ENCODE measurements at regions not wholly inside any gene's neighbourhood (a gene's known extent, or its start where the extent isn't known, plus 50 kb on each side); places are given as distances from the start of the nearest gene placed in this dataset.

DNA sequence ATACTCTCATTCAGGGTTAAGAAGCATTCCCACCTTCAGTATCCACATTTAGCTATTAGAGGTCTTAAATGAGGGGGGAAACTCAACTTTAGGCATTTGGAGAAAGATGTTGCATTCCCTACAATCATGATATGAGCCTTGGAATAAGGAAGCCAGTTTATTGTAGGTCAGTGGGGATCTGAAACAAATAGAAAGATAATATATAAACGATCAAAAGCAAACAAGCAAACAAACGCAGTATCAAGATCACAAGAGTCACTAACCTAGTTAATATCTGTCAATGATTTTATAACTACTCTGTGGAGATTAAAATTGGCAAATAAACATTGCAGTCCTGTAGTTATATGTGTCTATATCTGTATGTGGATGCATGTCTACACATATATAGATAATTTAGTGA, 152.4 kb upstream of the LRATD1 start:
- Histone ChIP-seq H3K79me2 (ENCODE audit: insufficient read depth, low read length) (no peaks in the 10 kb centered on the region), H3K9ac (ENCODE audit: insufficient read depth, low read depth, low read length) (no peak overlapping the region), H2AFZ (ENCODE audit: low read length) (no peak overlapping the region), H4K20me1 (ENCODE audit: insufficient read depth, low read length) (no peaks in the 10 kb centered on the region), H3K36me3 (replicated peaks in 1 of 2; ENCODE audit: control insufficient read depth in 1 of 2, insufficient read depth in 2 of 2, low read length in 2 of 2) (no peaks in the 10 kb centered on the region), H3K4me1 (ENCODE audit: insufficient read depth, low read length) (no peaks in the 10 kb centered on the region), H3K9me3 (ENCODE audit: low read length) (peaks cover 96% of the 10 kb centered on the region), H3K4me2 (ENCODE audit: low read depth, low read length) (no peak overlapping the region), H3K27ac (ENCODE audit: extremely low read length, insufficient read depth, low read length) (no peak overlapping the region), H3K27me3 (ENCODE audit: control insufficient read depth in 1 of 2, insufficient read depth in 2 of 2, low read length in 2 of 2) (no peaks in the 10 kb centered on the region), H3K4me3 (replicated peaks in 1 of 3; ENCODE audit: insufficient read depth in 1 of 3, low read depth in 2 of 3, low read length in 3 of 3) (no peak overlapping the region)
- in situ Hi-C loops (cut with HindIII; ENCODE audit: extremely low pct_ligation_motif_present, low pct_unique_long_range_greater_than_20kb) = no loop called here
- intact Hi-C loops (cut with micrococcal nuclease; ENCODE audit: unreplicated experiment) = no loop called here
- POLR2A ChIA-PET = no interaction called here
- under 1% methylated on average over 2 of the region's 2 CpGs for WGBS (ENCODE audit: low lambda C conversion rate)
- DNase-seq (ENCODE audit: low spot score) = no peak
- CTCF ChIA-PET (ENCODE audit: low intra/inter-chr PET ratio, low total read pairs) = no interaction called here
- no peak for ATAC-seq
- BruUV-seq (replicated peaks) = no TSS peak
- no peak for TF ChIP-seq GPN1 (CRISPR knock-in tag; IDR thresholded peaks at IDR 0.05; ENCODE audit: borderline replicate concordance)
- no peak for TF ChIP-seq ZNF768 (CRISPR knock-in tag; IDR thresholded peaks at IDR 0.05)
- no peak for TF ChIP-seq EED (CRISPR knock-in tag; IDR thresholded peaks at IDR 0.05)
- TF ChIP-seq ZNF430 (CRISPR knock-in tag; IDR thresholded peaks at IDR 0.05) = no peak
- TF ChIP-seq, protein P1, sequence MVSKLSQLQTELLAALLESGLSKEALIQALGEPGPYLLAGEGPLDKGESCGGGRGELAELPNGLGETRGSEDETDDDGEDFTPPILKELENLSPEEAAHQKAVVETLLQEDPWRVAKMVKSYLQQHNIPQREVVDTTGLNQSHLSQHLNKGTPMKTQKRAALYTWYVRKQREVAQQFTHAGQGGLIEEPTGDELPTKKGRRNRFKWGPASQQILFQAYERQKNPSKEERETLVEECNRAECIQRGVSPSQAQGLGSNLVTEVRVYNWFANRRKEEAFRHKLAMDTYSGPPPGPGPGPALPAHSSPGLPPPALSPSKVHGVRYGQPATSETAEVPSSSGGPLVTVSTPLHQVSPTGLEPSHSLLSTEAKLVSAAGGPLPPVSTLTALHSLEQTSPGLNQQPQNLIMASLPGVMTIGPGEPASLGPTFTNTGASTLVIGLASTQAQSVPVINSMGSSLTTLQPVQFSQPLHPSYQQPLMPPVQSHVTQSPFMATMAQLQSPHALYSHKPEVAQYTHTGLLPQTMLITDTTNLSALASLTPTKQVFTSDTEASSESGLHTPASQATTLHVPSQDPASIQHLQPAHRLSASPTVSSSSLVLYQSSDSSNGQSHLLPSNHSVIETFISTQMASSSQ (IDR thresholded peaks at IDR 0.05; ENCODE audit: low read depth) = no peak
- TF ChIP-seq, protein P1 (CRISPR knock-in tag; IDR thresholded peaks at IDR 0.05; ENCODE audit: borderline replicate concordance) = no peak
- TF ChIP-seq MEF2D (CRISPR knock-in tag; IDR thresholded peaks at IDR 0.05) = no peak
- no peak for TF ChIP-seq ZBTB7B (CRISPR knock-in tag; IDR thresholded peaks at IDR 0.05)
- TF ChIP-seq, protein P2, sequence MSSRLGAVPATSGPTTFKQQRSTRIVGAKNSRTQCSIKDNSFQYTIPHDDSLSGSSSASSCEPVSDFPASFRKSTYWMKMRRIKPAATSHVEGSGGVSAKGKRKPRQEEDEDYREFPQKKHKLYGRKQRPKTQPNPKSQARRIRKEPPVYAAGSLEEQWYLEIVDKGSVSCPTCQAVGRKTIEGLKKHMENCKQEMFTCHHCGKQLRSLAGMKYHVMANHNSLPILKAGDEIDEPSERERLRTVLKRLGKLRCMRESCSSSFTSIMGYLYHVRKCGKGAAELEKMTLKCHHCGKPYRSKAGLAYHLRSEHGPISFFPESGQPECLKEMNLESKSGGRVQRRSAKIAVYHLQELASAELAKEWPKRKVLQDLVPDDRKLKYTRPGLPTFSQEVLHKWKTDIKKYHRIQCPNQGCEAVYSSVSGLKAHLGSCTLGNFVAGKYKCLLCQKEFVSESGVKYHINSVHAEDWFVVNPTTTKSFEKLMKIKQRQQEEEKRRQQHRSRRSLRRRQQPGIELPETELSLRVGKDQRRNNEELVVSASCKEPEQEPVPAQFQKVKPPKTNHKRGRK (CRISPR knock-in tag; IDR thresholded peaks at IDR 0.05) = no peak
- FAIRE-seq = no peak

All from HepG2 (cell line).